IMR-90 (cell line): ENCODE measurements at regions not wholly inside any gene's neighbourhood (a gene's known extent, or its start where the extent isn't known, plus 50 kb on each side); places are given as distances from the start of the nearest gene placed in this dataset.

Source experiments
- ATAC-seq: fragments of 200-7000 bp; cut with Tn5 transposase; 2 replicates; pipeline ENCODE4 v1.9.1; 2020; ENCODE audit warnings: low read depth, mild to moderate bottlenecking, moderate library complexity
- BruUV-seq: library from RNA; stranded (reverse); fragments of 400-500 nt; replicated peaks from 2 replicates; lab custom pipeline; 2021; lab: Mats Ljungman, UMichigan
- CTCF ChIA-PET: fragments of 300-600 bp; formaldehyde crosslinking; extraction: SDS; loops from one replicate; lab custom pipeline; 2021; ENCODE audit warnings: antibody characterized with exemption; lab: Yijun Ruan, JAX
- POLR2A ChIA-PET: fragments of 300-600 bp; sonication (Branson Sonifier 250); formaldehyde crosslinking; loops from one replicate; lab custom pipeline; 2022; ENCODE audit warnings: antibody characterized with exemption; ENCODE audit not compliant: unreplicated experiment; lab: Charles Lee
- DNase-seq: peaks from one replicate; pipeline ENCODE4 v3.0.0; 2013
- H2AFZ ChIP-seq: replicated peaks from 2 replicates; pipeline ENCODE3; 2013; ENCODE audit warnings: low read length, mild to moderate bottlenecking; ENCODE audit not compliant: poor library complexity
- H2AK5ac ChIP-seq: 2 replicates; pipeline ENCODE4 v1.6.1; 2013; ENCODE audit warnings: low read depth, low read length, inconsistent platforms
- H2AK9ac ChIP-seq: replicated peaks from 2 replicates; pipeline ENCODE3; 2013; ENCODE audit warnings: mild to moderate bottlenecking, low read depth, low read length, moderate library complexity; ENCODE audit not compliant: poor library complexity
- H2BK120ac ChIP-seq: 2 replicates; pipeline ENCODE4 v1.6.1; 2013; ENCODE audit warnings: low read depth, low read length, inconsistent platforms
- H2BK15ac ChIP-seq: 3 replicates; pipeline ENCODE4 v1.6.1; 2013; ENCODE audit warnings: low read depth, low read length, inconsistent platforms
- H2BK20ac ChIP-seq: 2 replicates; pipeline ENCODE4 v1.6.1; 2013; ENCODE audit warnings: low read depth, mild to moderate bottlenecking, inconsistent platforms, low read length, moderate library complexity
- H2BK5ac ChIP-seq: 2 replicates; pipeline ENCODE4 v1.6.1; 2013; ENCODE audit warnings: mild to moderate bottlenecking, low read depth, low read length, inconsistent platforms; ENCODE audit not compliant: poor library complexity, severe bottlenecking
- H3K14ac ChIP-seq: replicated peaks from 2 replicates; pipeline ENCODE4 v1.6.1; 2013; ENCODE audit warnings: low read depth, low read length, inconsistent platforms
- H3K18ac ChIP-seq: 2 replicates; pipeline ENCODE4 v1.6.1; 2013; ENCODE audit warnings: low read depth, low read length, control low read depth
- H3K23ac ChIP-seq: 2 replicates; pipeline ENCODE4 v1.6.1; 2013; ENCODE audit warnings: low read depth, low read length, inconsistent platforms
- H3K27ac ChIP-seq: 2 replicates; pipeline ENCODE4 v1.5.1; 2013; ENCODE audit warnings: mild to moderate bottlenecking, control low read depth, low read length; ENCODE audit not compliant: insufficient read depth
- H3K27me3 ChIP-seq: 2 replicates; pipeline ENCODE4 v1.6.1; 2013; ENCODE audit warnings: low read length; ENCODE audit not compliant: control insufficient read depth, insufficient read depth
- H3K36me3 ChIP-seq: 2 replicates; pipeline ENCODE4 v1.6.1; 2013; ENCODE audit warnings: low read length, mixed read lengths; ENCODE audit not compliant: control insufficient read depth, insufficient read depth
- H3K4ac ChIP-seq: 2 replicates; pipeline ENCODE4 v1.6.1; 2013; ENCODE audit warnings: low read depth, low read length, inconsistent platforms
- H3K4me1 ChIP-seq: 2 replicates; pipeline ENCODE4 v1.6.1; 2013; ENCODE audit warnings: low read length, mixed read lengths; ENCODE audit not compliant: control insufficient read depth, insufficient read depth
- H3K4me2 ChIP-seq: 2 replicates; pipeline ENCODE4 v1.6.1; 2013; ENCODE audit warnings: low read depth, mild to moderate bottlenecking, control low read depth, low read length, moderate library complexity
- H3K4me3 ChIP-seq: 2 replicates; pipeline ENCODE4 v1.5.1; 2013; ENCODE audit warnings: low read depth, mild to moderate bottlenecking, control low read depth, low read length, moderate library complexity; ENCODE audit not compliant: insufficient read depth
- H3K56ac ChIP-seq: 2 replicates; pipeline ENCODE4 v1.6.1; 2013; ENCODE audit warnings: low read length, inconsistent platforms; ENCODE audit not compliant: insufficient read depth; ENCODE audit errors: extremely low read depth
- H3K79me1 ChIP-seq, 2 experiments: 2 replicates each; pipeline ENCODE4 v1.6.1; 2013; ENCODE audit warnings: low read length in 2 of 2, inconsistent platforms in 1 of 2, low read depth in 1 of 2
- H3K9ac ChIP-seq: 2 replicates; pipeline ENCODE4 v1.6.1; 2013; ENCODE audit warnings: low read depth, low read length, control low read depth
- H3K9me1 ChIP-seq: 2 replicates; pipeline ENCODE4 v1.6.1; 2013; ENCODE audit warnings: low read length, inconsistent platforms; ENCODE audit not compliant: insufficient read depth
- H3K9me3 ChIP-seq: 2 replicates; pipeline ENCODE4 v1.6.1; 2013; ENCODE audit warnings: low read length; ENCODE audit not compliant: control insufficient read depth, insufficient read depth
- H4K20me1 ChIP-seq: 2 replicates; pipeline ENCODE4 v1.6.1; 2013; ENCODE audit warnings: low read length, inconsistent platforms; ENCODE audit not compliant: insufficient read depth
- H4K5ac ChIP-seq: 2 replicates; pipeline ENCODE4 v1.6.1; 2013; ENCODE audit warnings: mild to moderate bottlenecking, low read depth, low read length, control low read depth
- H4K8ac ChIP-seq, 2 experiments: 2 replicates each; pipeline ENCODE4 v1.6.1; 2013; ENCODE audit warnings: low read depth in 2 of 2, low read length in 2 of 2, control low read depth in 1 of 2, inconsistent platforms in 1 of 2
- H4K91ac ChIP-seq: 2 replicates; pipeline ENCODE4 v1.6.1; 2013; ENCODE audit warnings: low read depth, low read length, inconsistent platforms; ENCODE audit not compliant: insufficient read depth
- CEBPB ChIP-seq: IDR thresholded peaks from 2 replicates; pipeline ENCODE4 v1.6.1; 2012; ENCODE audit warnings: low read depth, low read length, improper control_type of control experiment
- CHD1 ChIP-seq: IDR thresholded peaks from 2 replicates; pipeline ENCODE4 v1.6.1; 2012; ENCODE audit warnings: low read depth, low read length, improper control_type of control experiment
- ELK1 ChIP-seq: fragments of 150-350 bp; IDR thresholded peaks from 2 replicates; pipeline ENCODE4 v1.6.1; 2016; ENCODE audit warnings: low read depth, mild to moderate bottlenecking, low read length, moderate library complexity, borderline replicate concordance
- FOS ChIP-seq: fragments of 150-350 bp; IDR thresholded peaks from 2 replicates; pipeline ENCODE4 v1.6.1; 2016; ENCODE audit warnings: low read depth, low read length
- MAZ ChIP-seq: IDR thresholded peaks from 2 replicates; pipeline ENCODE4 v1.6.1; 2012; ENCODE audit warnings: low read depth, mild to moderate bottlenecking, low read length, improper control_type of control experiment, moderate library complexity, borderline replicate concordance
- MXI1 ChIP-seq: IDR thresholded peaks from 2 replicates; pipeline ENCODE4 v1.6.1; 2012; ENCODE audit warnings: low read depth, mild to moderate bottlenecking, low read length, moderate library complexity, borderline replicate concordance
- NFE2L2 ChIP-seq: fragments of 150-350 bp; IDR thresholded peaks from 2 replicates; pipeline ENCODE4 v1.6.1; 2016; ENCODE audit warnings: low read depth, mild to moderate bottlenecking, low read length
- POLR2A ChIP-seq: IDR thresholded peaks from 2 replicates; pipeline ENCODE4 v1.6.1; 2012; ENCODE audit warnings: mild to moderate bottlenecking, low read depth, low read length
- RFX5 ChIP-seq: IDR thresholded peaks from 2 replicates; pipeline ENCODE4 v1.8.0; 2012; ENCODE audit warnings: low read depth, mild to moderate bottlenecking, low read length, moderate library complexity
- SMC3 ChIP-seq: fragments of 150-350 bp; IDR thresholded peaks from 2 replicates; pipeline ENCODE4 v1.6.1; 2016; ENCODE audit warnings: low read depth, mild to moderate bottlenecking, antibody characterized with exemption, low read length, moderate library complexity
- WGBS, 2 experiments: methylation state at CpG; one replicate each; pipeline versions ENCODE4 v1.1.5 to v1.1.7; 2013; ENCODE audit warnings: missing lambda C conversion rate in 2 of 2; ENCODE audit not compliant: insufficient read length in 1 of 2; ENCODE audit errors: extremely low coverage in 2 of 2; 5-methylcytosine and 5-hydroxymethylcytosine counted together
- dilution Hi-C: fragments of 300-500 bp; cut with HindIII; formaldehyde crosslinking; loops from one replicate; pipeline ENCODE4 v1.14.3; 2018; ENCODE audit warnings: low sequenced_read_pairs; ENCODE audit not compliant: unreplicated experiment
- in situ Hi-C: fragments of 300-500 bp; cut with MboI; formaldehyde crosslinking; loops from 3 replicates; pipeline ENCODE4 v1.14.3; 2019; ENCODE audit warnings: low sequenced_read_pairs, inconsistent platforms, mixed read lengths
- intact Hi-C: fragments of 100-400 bp; cut with micrococcal nuclease; formaldehyde crosslinking; loops from 2 replicates; pipeline ENCODE4 v1.10.0; 2022

- no peak for DNase-seq
- Histone ChIP-seq H2AK5ac (no peak overlapping the region), H2BK120ac (no peak overlapping the region), H3K79me1 (no peaks in the 10 kb centered on the region), H3K4me3 (no peak overlapping the region), H3K9ac (no peak overlapping the region), H3K14ac (no peak overlapping the region), H4K5ac (no peak overlapping the region), H3K4me1 (no peaks in the 10 kb centered on the region), H3K27me3 (no peaks in the 10 kb centered on the region), H3K9me1 (no peaks in the 10 kb centered on the region), H2AFZ (no peak overlapping the region), H4K8ac (no peak overlapping the region), H3K4me2 (no peak overlapping the region), H3K27ac (no peak overlapping the region), H3K23ac (no peak overlapping the region), H2BK15ac (no peak overlapping the region), H3K4ac (no peak overlapping the region), H3K9me3 (no peaks in the 10 kb centered on the region), H2BK20ac (no peak overlapping the region), H3K36me3 (no peaks in the 10 kb centered on the region), H4K20me1 (no peaks in the 10 kb centered on the region), H2BK5ac (no peak overlapping the region), H3K18ac (no peak overlapping the region), H4K91ac (no peak overlapping the region), H3K56ac (no peak overlapping the region), H2AK9ac (no peak overlapping the region)
- ATAC-seq, result no peak
- no CpG with 5 or more reads among the region's 1 CpG for WGBS, 2 experiments
- ChIA-PET CTCF (no interaction called here), POLR2A (no interaction called here)
- BruUV-seq, result no TSS peak
- dilution Hi-C loops (no loop called here), intact Hi-C loops (no loop called here), in situ Hi-C loops (no loop called here)
- TF ChIP-seq NFE2L2, result no peak
- no peak for TF ChIP-seq ELK1
- TF ChIP-seq FOS, result no peak
- no peak for TF ChIP-seq MAZ
- TF ChIP-seq SMC3, result no peak
- no peak for TF ChIP-seq MXI1
- TF ChIP-seq CEBPB, result no peak
- TF ChIP-seq POLR2A, result no peak
- no peak for TF ChIP-seq RFX5
- TF ChIP-seq CHD1, result no peak
These were observed 986.5 kb upstream of the ARRDC3 start for GRCh38 chr5:92369587-92369986.
